Fibroblast of villous mesenchyme (primary cell): ENCODE measurements at regions not wholly inside any gene's neighbourhood (a gene's known extent, or its start where the extent isn't known, plus 50 kb on each side); places are given as distances from the start of the nearest gene placed in this dataset.

ENCODE experiments used
- DNase-seq: peaks from one replicate; pipeline ENCODE4 v3.0.0-alpha.2; 2010; ENCODE audit warnings: low read depth
- H3K4me3 ChIP-seq: 2 replicates; pipeline ENCODE4 v1.5.1; 2011; ENCODE audit warnings: low read depth, mild to moderate bottlenecking, low read length
- CTCF ChIP-seq: IDR thresholded peaks from 2 replicates; pipeline ENCODE4 v1.5.1; 2012; ENCODE audit warnings: low read depth, mild to moderate bottlenecking, low read length; ENCODE audit not compliant: insufficient read depth

- no peak overlapping the region for H3K4me3 ChIP-seq
- TF ChIP-seq CTCF: no peak
Measured at GRCh38 chrX:144494074-144494473, 610.2 kb downstream of the UBE2NL start.

GRCh38 chrX:144531877-144532276, 648.0 kb downstream of the UBE2NL start:
- no peak overlapping the region for H3K4me3 ChIP-seq
- TF ChIP-seq CTCF: no peak
- no peak for DNase-seq

More at GRCh38 chrX:144494074-144494473, 610.2 kb downstream of the UBE2NL start:
- DNase-seq: no peak

GRCh38 chrX:144566592-144566991, 680.7 kb upstream of the SPANXN1 start:
- DNase-seq: no peak
- TF ChIP-seq CTCF: peak; percentile 13
- H3K4me3 ChIP-seq: no peak overlapping the region

- TF ChIP-seq CTCF: no peak
- DNase-seq: peak; percentile 55
- no peak overlapping the region for H3K4me3 ChIP-seq
Measured at GRCh38 chrX:144586756-144587155, 660.5 kb upstream of the SPANXN1 start.

- no peak for DNase-seq
- H3K4me3 ChIP-seq: no peak overlapping the region
- TF ChIP-seq CTCF: no peak
Measured at GRCh38 chrX:144592036-144592435, 655.3 kb upstream of the SPANXN1 start.

- no peak for DNase-seq
- H3K4me3 ChIP-seq: no peak overlapping the region
- no peak for TF ChIP-seq CTCF
Measured at GRCh38 chrX:144601010-144601409, 646.3 kb upstream of the SPANXN1 start.

GRCh38 chrX:144612076-144612475, 635.2 kb upstream of the SPANXN1 start:
- H3K4me3 ChIP-seq: no peak overlapping the region
- no peak for TF ChIP-seq CTCF
- DNase-seq: no peak
